IPS DF 19.7 (cell line): ENCODE measurements at regions not wholly inside any gene's neighbourhood (a gene's known extent, or its start where the extent isn't known, plus 50 kb on each side); places are given as distances from the start of the nearest gene placed in this dataset.

Experiments
- DNase-seq: peaks from one replicate; pipeline ENCODE4 v3.0.0-alpha.2; 2013; ENCODE audit warnings: low read depth, low spot score

GRCh38 chr2:221097568-221097915, 474.6 kb downstream of the EPHA4 start:
- no peak for DNase-seq

DNA sequence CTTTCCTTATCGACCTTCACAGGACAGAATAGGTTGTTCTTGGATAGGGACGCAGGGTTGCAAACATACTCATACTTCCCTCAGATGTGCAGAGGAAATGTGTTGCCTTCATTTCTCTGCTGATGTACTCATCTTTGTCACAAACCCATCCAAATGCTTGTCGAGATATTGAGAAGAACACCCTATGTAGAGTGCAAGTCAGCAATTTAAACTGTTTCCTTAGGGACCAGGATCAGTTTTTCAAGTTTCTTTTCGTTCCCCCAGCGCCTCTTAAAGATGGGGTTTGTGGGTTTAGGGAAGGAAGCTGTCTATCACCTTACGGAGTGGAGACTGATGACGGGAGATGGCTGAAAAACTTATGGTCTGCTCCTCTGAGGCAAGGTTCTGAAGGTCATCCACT, 474.2 kb downstream of the EPHA4 start:
- no peak for DNase-seq

GRCh38 chr2:221100467-221101089, 471.5 kb downstream of the EPHA4 start:
- DNase-seq = no peak

DNA sequence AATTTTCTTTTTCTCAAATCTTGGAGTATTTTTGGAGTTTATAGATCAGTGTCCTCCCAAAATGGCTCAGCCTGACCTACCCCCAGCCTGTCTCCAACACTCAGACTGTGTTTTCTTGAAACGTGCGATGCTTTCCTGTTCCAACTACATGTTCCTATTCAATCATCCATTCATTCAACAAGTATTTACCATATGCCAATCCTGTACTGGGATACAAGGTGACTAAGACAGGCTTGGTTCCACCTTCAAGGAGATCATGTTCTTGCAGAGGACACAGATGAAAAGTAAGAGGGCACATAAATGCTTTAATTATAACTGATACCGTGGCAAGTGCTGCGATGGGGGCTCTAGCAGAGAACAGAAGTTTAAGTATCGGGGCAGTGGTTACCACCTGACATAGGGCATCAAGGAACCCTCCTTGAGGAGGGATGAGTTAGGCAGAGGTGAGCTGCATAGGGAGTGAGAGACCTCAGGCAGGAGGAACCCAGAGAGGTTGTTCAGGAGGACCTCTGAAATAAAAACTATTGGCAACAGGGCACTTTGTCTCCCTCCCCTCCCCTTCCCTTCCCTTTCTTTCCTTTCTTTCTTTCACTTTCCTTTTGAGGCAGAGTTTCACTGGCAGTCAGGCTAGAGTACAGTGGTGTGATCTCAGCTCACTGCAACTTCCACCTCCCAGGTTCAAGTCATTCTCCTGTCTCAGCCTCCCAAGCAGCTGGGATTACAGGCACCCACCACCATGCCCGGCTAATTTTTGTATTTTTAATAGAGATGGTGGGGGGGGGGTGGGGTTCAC, 469.0 kb downstream of the EPHA4 start:
- DNase-seq = no peak

DNA sequence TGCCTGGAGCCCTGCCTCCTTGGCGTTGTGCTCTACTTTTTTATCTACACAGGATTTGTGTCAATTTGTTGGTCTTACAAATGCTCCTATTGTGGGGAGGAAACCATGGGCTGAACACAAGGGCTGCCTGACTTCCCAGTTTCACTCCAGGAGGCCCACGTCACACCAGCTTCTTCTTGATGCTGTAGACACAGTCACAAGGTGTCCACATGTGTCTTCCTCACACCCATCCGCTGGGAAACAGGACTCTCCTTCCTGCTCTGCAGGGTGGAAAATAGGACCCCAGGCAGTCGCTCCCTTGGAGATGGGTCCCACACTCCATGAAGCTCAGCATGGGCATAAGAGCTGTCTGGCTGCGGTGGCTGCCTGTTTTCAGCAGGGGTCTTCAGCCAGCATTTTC, 468.2 kb downstream of the EPHA4 start:
- DNase-seq = no peak

GRCh38 chr2:221104361-221104811, 467.7 kb downstream of the EPHA4 start:
- DNase-seq = no peak

DNA sequence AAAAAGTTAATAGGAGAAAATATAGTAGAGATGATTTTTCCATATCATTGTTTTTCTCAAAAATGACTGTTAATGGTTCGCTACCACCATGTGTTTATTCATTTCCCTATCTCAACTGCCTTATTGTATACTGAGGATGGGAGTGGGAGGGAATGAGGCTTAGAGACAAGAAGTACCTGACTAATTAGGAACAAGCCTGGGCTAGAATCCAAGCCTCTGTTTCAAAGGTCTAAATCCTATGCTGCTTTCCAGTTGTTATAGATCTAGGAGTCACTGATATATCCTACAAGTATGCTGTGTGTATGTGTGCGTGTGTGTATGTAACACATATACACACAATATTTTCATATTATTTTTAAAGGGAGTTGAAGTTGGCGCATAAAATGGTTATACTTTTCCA, 465.9 kb downstream of the EPHA4 start:
- DNase-seq = no peak

GRCh38 chr2:221107424-221107823, 464.7 kb downstream of the EPHA4 start:
- DNase-seq = no peak

DNA sequence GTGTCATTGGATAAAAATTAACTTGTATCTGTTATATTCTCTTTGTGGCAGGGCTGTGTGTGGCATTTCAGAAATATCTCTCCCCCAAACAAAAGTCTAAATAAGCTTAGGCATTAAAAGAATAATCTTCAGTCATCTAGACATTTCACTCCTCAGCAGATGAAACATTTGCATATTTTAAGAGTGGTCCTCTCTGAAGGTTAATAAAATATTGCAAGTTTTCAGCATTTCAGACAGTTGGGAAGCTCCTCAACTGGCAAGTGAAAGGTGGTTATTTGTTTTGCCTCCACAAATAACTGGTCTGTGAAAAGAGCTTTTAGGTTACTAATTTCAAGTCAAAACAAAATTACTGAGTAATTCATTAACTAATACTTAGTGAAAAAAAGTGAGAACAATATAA, 462.6 kb downstream of the EPHA4 start:
- no peak for DNase-seq

GRCh38 chr2:221111739-221112138, 460.4 kb downstream of the EPHA4 start:
- no peak for DNase-seq

GRCh38 chr2:221112744-221113143, 459.4 kb downstream of the EPHA4 start:
- no peak for DNase-seq

GRCh38 chr2:221115944-221116343, 456.2 kb downstream of the EPHA4 start:
- no peak for DNase-seq

GRCh38 chr2:221120643-221121042, 451.5 kb downstream of the EPHA4 start:
- DNase-seq = no peak

DNA sequence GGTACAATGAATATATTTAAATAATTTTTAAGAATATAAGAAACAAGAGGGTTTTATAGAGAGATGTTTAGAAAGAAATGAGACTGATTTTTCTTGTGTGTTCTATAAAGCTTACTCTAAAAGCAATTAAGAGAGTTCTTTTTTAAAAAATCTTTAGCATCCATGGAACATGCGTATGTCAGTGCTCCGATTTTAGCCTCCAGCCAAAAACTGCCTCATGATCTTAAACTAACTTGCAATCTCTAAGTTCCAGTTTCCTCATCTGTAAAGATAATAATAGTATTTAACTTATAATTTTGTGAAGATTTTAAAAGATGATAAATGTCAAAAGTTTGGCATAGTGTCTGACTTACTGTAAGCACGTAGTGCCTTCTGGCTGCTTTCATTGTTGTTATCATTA, 448.7 kb downstream of the EPHA4 start:
- DNase-seq = no peak

DNA sequence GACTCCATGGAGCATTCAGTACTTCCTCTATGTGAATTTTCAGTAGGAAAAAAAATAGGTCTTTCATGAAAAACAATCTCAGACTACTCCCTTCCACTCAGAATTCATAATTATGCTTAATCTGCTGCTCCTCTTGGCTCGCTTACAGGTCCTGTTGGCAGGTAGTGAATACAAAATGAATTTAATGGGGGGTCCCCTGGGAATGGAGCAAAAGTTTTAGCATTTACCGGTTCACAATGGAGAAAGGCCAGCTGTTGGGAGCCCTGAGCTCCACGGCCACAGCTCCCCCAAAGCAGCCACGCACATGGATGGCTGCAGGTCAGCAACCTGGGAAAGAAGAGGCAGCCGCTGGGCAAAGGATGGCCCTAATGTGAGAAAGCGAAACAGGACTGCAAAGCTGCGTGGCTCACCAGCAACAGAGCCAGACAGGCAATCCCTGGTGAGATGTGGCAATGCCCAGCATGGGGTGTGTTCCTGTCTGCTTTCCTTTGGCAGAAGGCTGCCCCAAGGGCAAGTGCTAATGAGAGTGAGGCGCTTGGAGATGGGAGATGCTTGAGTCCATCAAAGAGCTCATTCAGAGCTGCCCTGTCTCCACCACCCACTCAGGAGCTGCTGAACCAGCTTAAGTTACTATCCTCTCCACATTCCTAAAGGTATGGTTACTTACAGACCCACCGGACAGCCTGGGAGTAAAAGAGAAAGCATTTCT, 447.4 kb downstream of the EPHA4 start:
- DNase-seq = no peak

- DNase-seq = no peak
These were observed 446.4 kb downstream of the EPHA4 start for GRCh38 chr2:221125691-221126090.

DNA sequence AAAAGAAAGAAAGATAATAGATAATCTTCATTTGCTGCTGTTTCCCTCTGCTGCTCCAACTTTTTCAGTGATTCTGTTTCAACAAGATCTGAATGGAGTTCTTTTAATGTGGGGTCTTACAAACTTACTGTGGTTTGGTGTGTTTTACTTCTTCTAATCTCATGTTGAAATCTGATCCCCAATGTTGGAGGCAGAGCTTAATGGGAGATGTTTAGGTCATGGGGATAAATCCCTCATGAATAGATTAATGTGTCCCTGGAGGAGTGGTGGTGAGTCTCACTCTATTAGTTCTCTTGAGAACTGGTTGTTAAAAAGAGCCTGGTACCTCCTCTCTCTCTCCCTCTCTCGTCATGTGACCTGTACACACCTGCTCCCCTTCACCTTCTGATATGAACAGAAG, 442.4 kb downstream of the EPHA4 start:
- no peak for DNase-seq

DNA sequence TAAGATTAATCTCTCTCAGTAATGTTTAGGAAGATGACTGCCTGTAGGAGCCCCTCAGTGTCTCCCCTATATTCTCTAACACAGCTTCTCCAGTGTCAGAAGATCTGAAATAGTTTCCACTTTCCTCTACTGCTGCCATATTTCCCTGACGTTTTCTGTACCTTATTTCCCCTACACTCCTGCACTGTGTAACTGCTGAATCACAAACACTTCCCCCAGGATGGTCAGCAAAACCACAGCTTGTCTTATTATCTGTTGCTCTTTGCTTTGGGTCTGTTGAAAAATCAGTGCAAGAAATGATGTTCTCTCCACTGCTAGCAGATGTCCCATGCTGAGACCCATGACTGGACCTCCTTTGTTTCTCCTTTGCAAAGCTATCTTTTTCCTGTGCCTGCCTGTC, 441.7 kb downstream of the EPHA4 start:
- DNase-seq = no peak

- DNase-seq = no peak
These were observed 438.2 kb downstream of the EPHA4 start for GRCh38 chr2:221133941-221134340.

DNA sequence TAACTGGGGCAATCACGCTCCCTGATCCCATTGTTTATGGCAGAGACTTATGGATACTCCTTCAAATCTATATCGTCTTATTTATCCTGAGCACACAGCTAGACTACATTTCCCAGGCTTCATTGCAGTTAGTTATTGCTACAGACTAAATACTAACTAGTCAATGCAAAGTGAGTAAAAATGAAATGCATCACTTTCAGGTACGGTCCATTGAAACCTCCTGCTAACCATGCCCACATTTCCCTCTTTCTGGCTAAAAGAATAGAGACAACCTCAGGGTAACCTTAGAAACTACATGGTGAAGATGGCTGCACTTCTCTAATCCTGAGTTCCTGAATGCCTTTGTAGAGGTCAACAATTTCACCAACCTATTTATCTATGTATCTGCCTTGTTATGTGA, 437.4 kb downstream of the EPHA4 start:
- no peak for DNase-seq

DNA sequence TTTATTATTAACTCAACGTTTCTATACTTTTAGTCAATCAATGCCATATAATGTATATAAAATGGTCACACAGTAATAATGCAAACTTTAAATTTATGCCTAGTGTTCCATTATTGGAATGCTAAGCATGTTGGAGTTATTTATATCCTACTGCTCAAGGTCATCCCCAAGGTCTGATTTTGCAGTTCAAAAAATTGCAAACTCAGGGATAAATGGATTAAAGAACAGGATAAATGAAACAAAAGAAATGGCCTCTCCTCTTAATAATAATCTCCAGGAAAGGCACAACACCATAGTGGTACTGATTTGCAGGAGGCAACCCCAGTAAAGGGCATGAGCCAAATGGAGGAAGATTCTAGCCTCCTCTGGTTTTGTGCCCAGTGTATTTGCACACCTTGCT, 436.4 kb downstream of the EPHA4 start:
- DNase-seq = no peak

GRCh38 chr2:221137385-221137784, 434.7 kb downstream of the EPHA4 start:
- DNase-seq = no peak

- DNase-seq = no peak
These were observed 429.8 kb downstream of the EPHA4 start for GRCh38 chr2:221142341-221142740.
